ENCODE measurements at regions not wholly inside any gene's neighbourhood (a gene's known extent, or its start where the extent isn't known, plus 50 kb on each side); places are given as distances from the start of the nearest gene placed in this dataset.
"Not testable (repeated sequence)": the region's sequence is repeated elsewhere in the genome, so short reads cannot be mapped to it uniquely, and the experiment has no call there.

GRCh38 chr7:113389112-113389646 lies 270.8 kb upstream of the SMIM30 start:
- DNase-seq (ENCODE audit: low spot score): no peak

- DNase-seq (ENCODE audit: low spot score): no peak
Observed at GRCh38 chr7:113383638-113384037, 265.3 kb upstream of the SMIM30 start.

- DNase-seq (ENCODE audit: low spot score): no peak
Observed at GRCh38 chr7:113379746-113380145, 261.4 kb upstream of the SMIM30 start.

GRCh38 chr7:113374955-113375354 lies 256.6 kb upstream of the SMIM30 start:
- no peak for DNase-seq (ENCODE audit: low spot score)

GRCh38 chr7:113373863-113374262 lies 255.5 kb upstream of the SMIM30 start:
- DNase-seq (ENCODE audit: low spot score): no peak

GRCh38 chr7:113371416-113372043 lies 253.2 kb upstream of the SMIM30 start:
- no peak for DNase-seq (ENCODE audit: low spot score)

GRCh38 chr7:113370910-113371309 lies 252.6 kb upstream of the SMIM30 start:
- DNase-seq (ENCODE audit: low spot score): no peak

GRCh38 chr7:113368256-113368655 lies 249.9 kb upstream of the SMIM30 start:
- DNase-seq (ENCODE audit: low spot score): no peak

GRCh38 chr7:113367041-113367586 lies 248.8 kb upstream of the SMIM30 start:
- DNase-seq (ENCODE audit: low spot score): no peak

GRCh38 chr7:113366122-113366521 lies 247.8 kb upstream of the SMIM30 start:
- no peak for DNase-seq (ENCODE audit: low spot score)

- DNase-seq (ENCODE audit: low spot score): no peak
Observed at GRCh38 chr7:113349339-113349738, 231.0 kb upstream of the SMIM30 start.

GRCh38 chr7:113339661-113340060 lies 221.3 kb upstream of the SMIM30 start:
- no peak for DNase-seq (ENCODE audit: low spot score)

GRCh38 chr7:113338071-113338696 lies 219.8 kb upstream of the SMIM30 start:
- no peak for DNase-seq (ENCODE audit: low spot score)

- DNase-seq (ENCODE audit: low spot score): not testable (repeated sequence)
Observed at GRCh38 chr7:113336838-113337237, 218.5 kb upstream of the SMIM30 start.

GRCh38 chr7:113331155-113331898 lies 213.0 kb upstream of the SMIM30 start:
- DNase-seq (ENCODE audit: low spot score): no peak

- no peak for DNase-seq (ENCODE audit: low spot score)
Observed at GRCh38 chr7:113321201-113321600, 202.8 kb upstream of the SMIM30 start.

- DNase-seq (ENCODE audit: low spot score): no peak
Observed at GRCh38 chr7:113320419-113320818, 202.1 kb upstream of the SMIM30 start.

GRCh38 chr7:113314594-113314993 lies 196.2 kb upstream of the SMIM30 start:
- DNase-seq (ENCODE audit: low spot score): no peak

GRCh38 chr7:113308399-113308798 lies 190.0 kb upstream of the SMIM30 start:
- DNase-seq (ENCODE audit: low spot score): no peak

GRCh38 chr7:113307147-113307546 lies 188.8 kb upstream of the SMIM30 start:
- DNase-seq (ENCODE audit: low spot score): no peak

GRCh38 chr7:113306302-113306701 lies 187.9 kb upstream of the SMIM30 start:
- DNase-seq (ENCODE audit: low spot score): no peak

- no peak for DNase-seq (ENCODE audit: low spot score)
Observed at GRCh38 chr7:113304104-113304503, 185.8 kb upstream of the SMIM30 start.

GRCh38 chr7:113303388-113303787 lies 185.0 kb upstream of the SMIM30 start:
- DNase-seq (ENCODE audit: low spot score): not testable (repeated sequence)
